GM12872 (cell line): ENCODE measurements at regions not wholly inside any gene's neighbourhood (a gene's known extent, or its start where the extent isn't known, plus 50 kb on each side); places are given as distances from the start of the nearest gene placed in this dataset.

Source experiments
- CTCF ChIP-seq: IDR thresholded peaks from 3 replicates; pipeline ENCODE4 v1.5.1; 2011; ENCODE audit warnings: low read depth, mild to moderate bottlenecking, low read length, moderate library complexity; ENCODE audit not compliant: insufficient read depth

GRCh38 chr2:181334158-181334826 is 122.9 kb upstream of the ITGA4 start:
- TF ChIP-seq CTCF, result no peak

GRCh38 chr2:181340891-181341290 is 116.3 kb upstream of the ITGA4 start:
- TF ChIP-seq CTCF, result no peak

GRCh38 chr2:181341855-181342600 is 115.2 kb upstream of the ITGA4 start:
- no peak for TF ChIP-seq CTCF

GRCh38 chr2:181348107-181348837 is 108.9 kb upstream of the ITGA4 start:
- TF ChIP-seq CTCF, result no peak

- no peak for TF ChIP-seq CTCF
Measured at GRCh38 chr2:181352158-181352557, 105.0 kb upstream of the ITGA4 start.

- TF ChIP-seq CTCF, result no peak
Measured at GRCh38 chr2:181354626-181355025, 102.6 kb upstream of the ITGA4 start.

- TF ChIP-seq CTCF, result no peak
Measured at GRCh38 chr2:181356526-181357130, 100.6 kb upstream of the ITGA4 start.
